ENCODE measurements at regions not wholly inside any gene's neighbourhood (a gene's known extent, or its start where the extent isn't known, plus 50 kb on each side); places are given as distances from the start of the nearest gene placed in this dataset.
"Not testable (repeated sequence)": the region's sequence is repeated elsewhere in the genome, so short reads cannot be mapped to it uniquely, and the experiment has no call there.

GRCh38 chr3:146732325-146732724 is 127.2 kb upstream of the PLSCR5 start:
- no peak for FAIRE-seq

GRCh38 chr3:146715170-146715569 is 110.0 kb upstream of the PLSCR5 start:
- FAIRE-seq = no peak

- no peak for FAIRE-seq
These were observed 107.7 kb upstream of the PLSCR5 start for GRCh38 chr3:146712806-146713205.

GRCh38 chr3:146709969-146710368 is 104.8 kb upstream of the PLSCR5 start:
- no peak for FAIRE-seq

- no peak for FAIRE-seq
These were observed 100.1 kb upstream of the PLSCR5 start for GRCh38 chr3:146705225-146705624.

GRCh38 chr3:146702237-146702636 is 97.1 kb upstream of the PLSCR5 start:
- no peak for FAIRE-seq

- no peak for FAIRE-seq
These were observed 96.1 kb upstream of the PLSCR5 start for GRCh38 chr3:146701246-146701645.

GRCh38 chr3:146700025-146700424 is 94.9 kb upstream of the PLSCR5 start:
- FAIRE-seq = not testable (repeated sequence)

- no peak for FAIRE-seq
These were observed 87.1 kb upstream of the PLSCR5 start for GRCh38 chr3:146692254-146692653.

- no peak for FAIRE-seq
These were observed 80.1 kb upstream of the PLSCR5 start for GRCh38 chr3:146685050-146685814.

- FAIRE-seq = no peak
These were observed 77.0 kb upstream of the PLSCR5 start for GRCh38 chr3:146682171-146682570.

GRCh38 chr3:146680617-146681016 is 75.5 kb upstream of the PLSCR5 start:
- FAIRE-seq = no peak

GRCh38 chr3:146679995-146680394 is 74.8 kb upstream of the PLSCR5 start:
- no peak for FAIRE-seq

GRCh38 chr3:146679191-146679590 is 74.0 kb upstream of the PLSCR5 start:
- FAIRE-seq = no peak

GRCh38 chr3:146672941-146673340 is 67.8 kb upstream of the PLSCR5 start:
- no peak for FAIRE-seq

- no peak for FAIRE-seq
These were observed 59.3 kb upstream of the PLSCR5 start for GRCh38 chr3:146664403-146664802.

GRCh38 chr3:146658841-146659240 is 53.7 kb upstream of the PLSCR5 start:
- no peak for FAIRE-seq

GRCh38 chr3:146655333-146655996 is 50.3 kb upstream of the PLSCR5 start:
- FAIRE-seq = no peak

Data from endometrium (tissue), 2 donors.